AG04450 (cell line): ENCODE measurements at regions not wholly inside any gene's neighbourhood (a gene's known extent, or its start where the extent isn't known, plus 50 kb on each side); places are given as distances from the start of the nearest gene placed in this dataset.

ENCODE experiments used
- CTCF ChIA-PET: fragments of 300-600, 350-600 bp; formaldehyde crosslinking; extraction: SDS; loops from one replicate; lab custom pipeline; 2022; ENCODE audit warnings: antibody characterized with exemption, inconsistent platforms; lab: Charles Lee
- POLR2A ChIA-PET: fragments of 350-600 bp; formaldehyde crosslinking; extraction: SDS; loops from one replicate; lab custom pipeline; 2021; ENCODE audit warnings: antibody characterized with exemption, inconsistent platforms; lab: Yijun Ruan, JAX
- DNase-seq: peaks from one replicate; pipeline ENCODE4 v3.0.0-alpha.2; 2011; ENCODE audit warnings: low read depth, low spot score
- H3K27ac ChIP-seq: one replicate; pipeline ENCODE4 v1.5.1; 2012; ENCODE audit warnings: low read depth, low read length, control low read depth
- H3K27me3 ChIP-seq: one replicate; pipeline ENCODE4 v1.6.0; 2012; ENCODE audit warnings: low read length; ENCODE audit not compliant: control insufficient read depth, insufficient read depth
- H3K4me3 ChIP-seq: 2 replicates; pipeline ENCODE4 v1.5.1; 2011; ENCODE audit warnings: mild to moderate bottlenecking, low read depth, low read length, control low read depth
- H3K9me3 ChIP-seq: 2 replicates; pipeline ENCODE4 v1.5.1; 2012; ENCODE audit warnings: low read length; ENCODE audit not compliant: control insufficient read depth, insufficient read depth
- CTCF ChIP-seq: IDR thresholded peaks from 2 replicates; pipeline ENCODE4 v1.5.1; 2011; ENCODE audit warnings: low read depth, low read length, control low read depth, inconsistent platforms

DNA sequence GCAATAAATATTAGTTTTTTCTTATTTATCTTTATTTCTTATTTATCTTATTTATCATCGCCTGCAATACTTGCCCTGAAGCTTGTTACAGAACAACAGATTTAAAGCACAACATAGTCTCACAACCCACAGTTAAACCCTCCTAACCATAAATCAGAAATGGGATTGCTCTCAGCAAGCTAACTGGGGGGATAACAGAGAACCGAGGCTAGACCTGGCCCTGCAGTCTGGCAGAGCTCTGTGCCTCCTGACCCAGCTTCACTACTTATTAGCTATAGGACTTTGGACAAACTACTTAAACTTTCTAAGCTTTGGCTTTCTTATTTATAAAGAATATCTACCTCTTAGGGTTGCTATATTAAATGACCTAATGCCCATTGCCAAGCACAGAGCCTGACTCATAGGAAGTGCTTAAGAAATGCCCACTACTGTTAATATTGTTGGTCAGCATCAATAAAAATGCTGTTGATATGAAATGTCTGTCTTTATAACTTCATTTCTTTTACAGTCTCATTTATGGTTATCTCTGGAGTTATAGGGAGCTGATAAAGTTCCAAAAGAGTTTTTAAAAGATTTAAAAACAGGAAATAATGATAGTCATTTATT, 87.9 kb upstream of the BEND6 start:
- TF ChIP-seq CTCF, result no peak
- DNase-seq, result no peak
- Histone ChIP-seq H3K4me3 (no peak overlapping the region), H3K27me3 (no peaks in the 10 kb centered on the region), H3K9me3 (no peaks in the 10 kb centered on the region), H3K27ac (no peak overlapping the region)
- CTCF ChIA-PET, result interaction anchor here (1.1 to 8.4 kb wide), 2 partner anchors 15 to 36 kb away, joined by 3 to 78 read pairs; no protein-coding TSS in a partner anchor
- POLR2A ChIA-PET, result no interaction called here

DNA sequence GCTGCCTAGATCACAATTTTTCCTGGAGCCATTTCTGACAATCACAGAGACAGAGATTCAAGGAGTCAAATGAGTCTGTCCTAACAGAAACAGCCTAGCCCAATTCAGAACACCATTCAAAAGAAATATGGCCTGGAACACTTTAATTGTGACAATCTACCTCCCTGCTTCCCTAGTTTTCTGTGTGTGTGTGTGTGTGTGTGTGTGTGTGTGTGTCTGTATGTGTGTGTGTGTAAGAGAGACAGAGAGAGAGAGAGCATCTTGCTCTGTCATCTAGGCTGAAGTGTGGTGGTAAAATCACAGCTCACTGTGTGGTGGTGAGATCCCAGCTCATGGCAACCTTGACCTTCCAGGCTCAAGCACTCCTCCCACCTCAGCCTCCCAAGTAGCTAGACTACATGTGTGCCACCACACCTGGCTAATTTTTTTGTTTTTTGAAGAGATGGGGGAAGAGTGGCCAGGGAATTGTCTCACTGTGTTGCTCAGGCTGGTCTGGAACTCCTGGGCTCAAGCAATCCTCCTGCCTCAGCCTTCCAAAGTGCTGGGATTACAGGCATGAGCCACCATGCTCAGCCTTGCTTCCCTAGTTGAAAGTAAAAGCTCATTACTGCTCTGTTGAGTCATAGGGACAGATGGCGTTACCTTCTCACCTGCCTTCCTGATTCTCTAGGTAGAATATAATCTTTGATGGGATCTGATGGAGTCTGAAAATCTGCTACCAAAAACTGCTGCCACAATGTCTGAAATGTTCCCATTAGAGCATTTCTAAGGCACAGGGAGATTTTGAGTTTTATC, 89.6 kb upstream of the BEND6 start:
- TF ChIP-seq CTCF, result no peak
- POLR2A ChIA-PET, result interaction anchor here (0.6 kb wide), 1 partner anchor 233 kb away, joined by 3 read pairs; no protein-coding TSS in a partner anchor
- no peaks in the 10 kb centered on the region for H3K9me3 ChIP-seq
- no peak overlapping the region for H3K27ac ChIP-seq
- CTCF ChIA-PET, result interaction anchor here (0.8 to 8.4 kb wide), 7 partner anchors 9 to 325 kb away, joined by 3 to 78 read pairs (median 4); partner anchors contain the start of gene BEND6
- H3K4me3 ChIP-seq, result no peak overlapping the region
- no peaks in the 10 kb centered on the region for H3K27me3 ChIP-seq
- no peak for DNase-seq

- Histone ChIP-seq H3K9me3 (no peaks in the 10 kb centered on the region), H3K27me3 (no peaks in the 10 kb centered on the region), H3K27ac (peak overlapping the region; percentile 59), H3K4me3 (no peak overlapping the region)
- POLR2A ChIA-PET, result interaction anchor here (1.7 kb wide), 1 partner anchor 13 kb away, joined by 6 read pairs; no protein-coding TSS in a partner anchor
- no peak for TF ChIP-seq CTCF
- no peak for DNase-seq
- CTCF ChIA-PET, result interaction anchor here (0.8 to 8.4 kb wide), 7 partner anchors 12 to 461 kb away, joined by 3 to 78 read pairs (median 4); no protein-coding TSS in a partner anchor
Observed at GRCh38 chr6:56864171-56864616, 90.7 kb upstream of the BEND6 start.

DNA sequence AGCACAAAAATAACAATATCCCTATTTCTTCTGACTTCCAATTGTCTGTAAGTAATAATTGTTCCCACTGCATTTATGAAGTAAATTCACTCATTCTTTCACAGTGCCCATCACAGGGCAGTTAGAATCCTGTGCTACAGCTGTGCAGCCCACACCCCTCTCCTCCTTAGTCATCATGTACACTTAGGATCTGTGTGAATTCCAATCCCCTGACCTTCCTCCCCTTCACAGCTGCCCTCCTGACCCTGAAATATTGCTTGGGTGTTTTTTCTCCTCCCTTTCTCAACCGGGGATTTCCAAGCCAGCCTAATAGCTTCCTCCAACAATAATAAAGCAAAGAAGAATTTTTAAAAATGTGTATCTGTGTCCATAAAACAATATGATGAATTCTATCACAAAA, 91.5 kb upstream of the BEND6 start:
- DNase-seq, result no peak
- H3K4me3 ChIP-seq, result no peak overlapping the region
- POLR2A ChIA-PET, result interaction anchor here (1.7 kb wide), 1 partner anchor 12 kb away, joined by 6 read pairs; no protein-coding TSS in a partner anchor

More for the DNA sequence above, 91.5 kb upstream of the BEND6 start:
- no peak for TF ChIP-seq CTCF
- CTCF ChIA-PET, result interaction anchor here (0.8 to 8.4 kb wide), 4 partner anchors 11 to 462 kb away, joined by 3 to 78 read pairs (median 6); no protein-coding TSS in a partner anchor
- H3K27me3 ChIP-seq, result no peaks in the 10 kb centered on the region
- peak overlapping the region; percentile 59 for H3K27ac ChIP-seq
- no peaks in the 10 kb centered on the region for H3K9me3 ChIP-seq
